HUES6 (cell line): ENCODE measurements at regions not wholly inside any gene's neighbourhood (a gene's known extent, or its start where the extent isn't known, plus 50 kb on each side); places are given as distances from the start of the nearest gene placed in this dataset.
A peak's percentile ranks its signal among the peaks of the same experiment; 100 is the strongest.

Experiments
- H3K27ac ChIP-seq: 2 replicates; pipeline ENCODE4 v1.7.0; 2013; ENCODE audit warnings: low read depth, mild to moderate bottlenecking, low read length, inconsistent platforms
- H3K27me3 ChIP-seq: 2 replicates; pipeline ENCODE4 v1.6.1; 2013; ENCODE audit warnings: low read length; ENCODE audit not compliant: control insufficient read depth, insufficient read depth
- H3K36me3 ChIP-seq: 2 replicates; pipeline ENCODE4 v1.6.1; 2013; ENCODE audit warnings: low read length; ENCODE audit not compliant: control insufficient read depth, insufficient read depth
- H3K4me1 ChIP-seq: 2 replicates; pipeline ENCODE4 v1.6.1; 2013; ENCODE audit warnings: low read length; ENCODE audit not compliant: control insufficient read depth, insufficient read depth
- H3K4me3 ChIP-seq: 2 replicates; pipeline ENCODE4 v1.5.1; 2013; ENCODE audit warnings: low read depth, low read length
- H3K9ac ChIP-seq: one replicate; pipeline ENCODE4 v1.6.1; 2013; ENCODE audit warnings: mild to moderate bottlenecking, low read length
- H3K9me3 ChIP-seq: 2 replicates; pipeline ENCODE4 v1.6.1; 2013; ENCODE audit warnings: low read depth, low read length; ENCODE audit not compliant: control insufficient read depth, insufficient read depth

DNA sequence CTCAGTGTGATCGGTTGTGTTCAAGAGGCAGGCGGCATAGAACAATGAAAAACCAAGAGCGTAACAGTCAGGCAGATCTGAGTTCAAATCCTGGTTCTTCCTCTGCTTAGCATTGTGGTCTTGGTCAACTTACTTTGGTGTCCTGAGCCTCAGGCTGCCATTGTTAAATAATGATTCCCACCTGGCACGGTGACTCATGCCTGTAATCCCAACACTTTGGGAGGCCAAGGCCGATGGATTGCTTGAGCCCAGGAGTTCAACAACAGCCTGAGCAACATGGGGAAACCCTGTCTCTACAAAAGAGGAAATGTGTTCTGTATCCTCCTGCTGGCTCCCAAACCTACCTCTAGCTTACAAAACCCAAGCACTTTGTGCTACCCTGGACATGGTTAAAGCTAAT, 129.0 kb upstream of the STX18 start:
- Histone ChIP-seq H3K36me3 (no peaks in the 10 kb centered on the region), H3K9me3 (no peaks in the 10 kb centered on the region), H3K9ac (peak overlapping the region; percentile 28), H3K27ac (no peak overlapping the region; the same call in 1 of the 2 replicates), H3K4me1 (peaks cover 60% of the 10 kb centered on the region), H3K4me3 (no peak overlapping the region), H3K27me3 (no peaks in the 10 kb centered on the region)

DNA sequence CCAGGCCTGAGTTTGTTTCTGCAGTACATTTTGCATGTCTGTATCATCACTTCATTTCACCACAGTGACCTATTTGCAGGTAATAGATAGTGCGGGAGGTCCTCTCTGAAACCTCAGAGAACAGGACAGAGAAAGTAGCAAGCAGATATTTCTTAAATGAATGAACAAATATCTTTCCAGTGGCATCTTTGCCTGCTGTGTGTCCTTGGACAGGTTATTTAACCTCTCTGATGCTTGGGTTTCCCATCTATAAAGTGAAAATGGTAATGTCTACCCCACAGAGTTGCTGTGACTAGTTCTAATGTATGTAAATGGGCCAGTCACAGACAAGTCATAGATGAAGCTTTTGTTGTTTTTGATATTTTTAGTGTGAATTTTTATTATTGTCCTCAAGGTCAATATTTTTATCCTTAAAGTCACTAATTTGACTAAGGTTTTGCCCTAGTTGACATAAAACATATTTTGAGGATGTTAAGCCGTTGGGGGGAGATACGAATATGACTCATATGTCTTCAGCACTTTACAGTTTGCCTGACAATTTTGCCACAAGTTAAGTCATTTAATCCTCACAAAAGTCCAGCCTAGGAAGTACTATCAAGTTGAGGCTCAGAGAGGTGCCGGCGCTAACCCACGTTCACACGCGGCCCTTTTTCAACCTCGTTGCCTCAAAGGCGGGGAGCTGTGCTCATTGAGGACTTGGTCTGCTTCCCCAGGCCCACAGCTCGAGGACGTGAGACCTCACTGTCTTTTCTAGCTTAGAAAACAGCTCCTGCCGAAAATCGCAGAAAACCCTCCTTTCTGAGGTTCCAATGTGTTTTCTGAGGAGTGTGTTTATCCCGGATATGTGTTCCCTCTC, 126.7 kb upstream of the STX18 start:
- Histone ChIP-seq H3K4me3 (peak overlapping the region; percentile 47), H3K9ac (peak overlapping the region; percentile 82), H3K36me3 (no peaks in the 10 kb centered on the region), H3K4me1 (peaks cover 70% of the 10 kb centered on the region), H3K27me3 (no peaks in the 10 kb centered on the region), H3K9me3 (no peaks in the 10 kb centered on the region), H3K27ac (peak overlapping the region; percentile 94; the same call in 1 of the 2 replicates)

DNA sequence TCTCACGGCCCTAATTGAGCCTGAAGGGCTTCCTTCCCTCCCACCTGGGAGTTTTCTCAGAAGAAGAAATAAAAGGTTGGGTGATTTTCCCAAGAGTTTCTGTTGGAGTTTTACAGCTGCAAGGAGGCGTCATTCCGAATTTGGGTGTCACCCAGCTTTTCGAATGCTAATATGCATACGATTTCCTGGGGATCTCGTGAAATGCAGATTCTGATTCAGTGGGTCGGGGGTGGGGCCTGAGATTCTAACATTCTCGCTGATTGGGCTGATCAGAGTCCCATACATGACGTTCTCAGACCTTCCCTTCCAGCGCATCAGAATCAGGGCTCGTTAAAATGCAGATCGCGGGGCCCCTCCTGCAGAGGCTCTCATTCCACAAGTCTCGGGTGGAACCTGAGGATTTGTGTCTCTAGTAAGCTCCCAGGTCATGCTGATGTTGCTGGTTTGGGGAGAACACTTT, 125.8 kb upstream of the STX18 start:
- H3K36me3 ChIP-seq, result no peaks in the 10 kb centered on the region
- H3K9me3 ChIP-seq, result no peaks in the 10 kb centered on the region
- H3K4me1 ChIP-seq, result peaks cover 64% of the 10 kb centered on the region
- no peaks in the 10 kb centered on the region for H3K27me3 ChIP-seq
- H3K9ac ChIP-seq, result peak overlapping the region; percentile 82
- H3K4me3 ChIP-seq, result peak overlapping the region; percentile 47
- H3K27ac ChIP-seq, result peak overlapping the region; percentile 94

DNA sequence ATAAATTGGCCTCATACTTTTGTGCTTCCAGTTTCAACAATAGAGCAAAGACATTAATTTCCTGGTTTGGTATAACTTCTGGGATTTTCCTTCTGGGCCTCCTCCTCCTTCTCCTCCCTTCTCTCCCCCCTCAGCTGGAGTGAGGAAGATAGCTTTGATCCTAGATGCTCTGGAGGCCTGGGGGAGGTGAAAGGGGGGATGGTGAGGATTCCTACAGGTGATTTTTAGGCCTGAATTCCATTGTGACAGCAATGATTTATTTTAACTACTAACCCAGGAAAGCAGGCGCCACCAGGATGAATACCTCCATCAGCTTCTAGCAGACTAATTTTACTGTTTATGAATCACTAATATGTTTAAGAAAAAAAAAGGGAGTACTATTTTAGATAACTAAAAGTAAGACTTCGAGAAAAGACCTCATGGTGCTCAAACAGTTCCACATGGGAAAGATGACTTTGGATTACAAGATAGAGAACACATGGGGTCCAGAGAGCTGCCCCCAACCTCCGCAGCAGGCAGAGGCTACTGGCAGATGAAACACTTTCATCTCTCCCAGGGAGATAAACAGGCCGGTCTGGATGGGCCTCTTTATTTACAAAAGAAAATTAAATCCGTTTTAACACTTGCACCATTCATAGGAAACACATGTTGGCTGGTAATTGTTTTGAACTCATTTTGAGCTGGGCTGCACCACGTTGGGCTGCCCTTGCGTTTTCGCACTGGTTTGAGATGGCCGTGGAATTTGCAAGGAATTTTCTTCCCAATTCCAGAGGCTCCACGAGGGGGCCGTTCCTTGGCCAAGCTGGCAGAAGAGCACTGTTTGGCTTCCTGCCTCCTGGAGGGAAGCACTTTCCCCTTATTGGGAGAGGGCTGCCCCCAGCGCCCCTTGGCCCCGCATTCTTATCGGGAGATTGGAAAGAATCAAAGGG, 125.1 kb upstream of the STX18 start:
- Histone ChIP-seq H3K27ac (peak overlapping the region; percentile 94), H3K4me1 (peaks cover 57% of the 10 kb centered on the region)

DNA sequence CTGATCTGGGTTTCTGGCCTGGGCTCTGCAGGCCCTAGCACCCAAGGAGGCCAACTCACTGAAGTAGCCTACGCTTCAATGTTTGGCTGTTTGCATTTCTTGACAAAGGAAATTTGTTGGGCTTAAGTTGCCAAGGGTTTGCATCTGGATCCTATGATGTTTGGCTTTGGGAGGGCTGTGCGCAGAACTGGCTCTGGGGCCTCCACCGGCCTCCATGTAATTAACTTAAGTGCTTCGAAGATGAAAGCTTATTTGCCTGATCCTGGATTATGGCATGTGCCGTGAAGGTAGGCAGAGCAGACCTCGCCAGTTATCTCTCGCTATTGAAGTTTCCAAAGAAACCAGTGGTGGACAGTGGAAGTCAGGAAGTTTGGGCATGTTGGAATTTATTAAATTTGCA, 124.3 kb upstream of the STX18 start:
- no peaks in the 10 kb centered on the region for H3K27me3 ChIP-seq
- peak overlapping the region; percentile 94; the same call in 1 of the 2 replicates for H3K27ac ChIP-seq
- peak overlapping the region; percentile 82 for H3K9ac ChIP-seq
- H3K4me1 ChIP-seq, result peaks cover 52% of the 10 kb centered on the region
- no peak overlapping the region for H3K4me3 ChIP-seq
- no peaks in the 10 kb centered on the region for H3K36me3 ChIP-seq
- H3K9me3 ChIP-seq, result no peaks in the 10 kb centered on the region

More for the DNA sequence above, 125.1 kb upstream of the STX18 start:
- Histone ChIP-seq H3K36me3 (no peaks in the 10 kb centered on the region), H3K9me3 (no peaks in the 10 kb centered on the region), H3K9ac (peak overlapping the region; percentile 82), H3K27me3 (no peaks in the 10 kb centered on the region), H3K4me3 (peak overlapping the region; percentile 47)

DNA sequence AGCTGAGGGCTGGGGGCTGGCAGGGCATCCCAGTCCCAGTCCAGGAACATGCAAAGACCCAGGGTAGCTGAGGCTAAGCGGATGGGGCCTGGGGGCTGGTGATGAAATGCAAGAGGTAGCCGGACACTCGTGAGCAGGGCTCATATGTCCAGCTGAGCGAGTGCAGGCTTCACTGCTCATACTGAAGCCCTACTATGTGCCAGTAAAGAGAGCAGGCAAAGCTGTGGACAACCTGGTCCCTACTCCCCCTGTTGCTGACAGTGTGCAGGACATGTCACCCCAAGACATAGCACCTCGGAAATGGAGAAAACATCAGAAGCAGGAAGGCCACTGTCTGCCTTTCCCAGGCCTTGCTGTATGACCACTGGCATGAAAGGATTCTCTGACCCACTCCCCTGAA, 122.4 kb upstream of the STX18 start:
- Histone ChIP-seq H3K9ac (no peak overlapping the region), H3K36me3 (no peaks in the 10 kb centered on the region), H3K9me3 (no peaks in the 10 kb centered on the region), H3K27ac (no peak overlapping the region), H3K4me3 (no peak overlapping the region), H3K4me1 (peaks cover 50% of the 10 kb centered on the region), H3K27me3 (no peaks in the 10 kb centered on the region)

DNA sequence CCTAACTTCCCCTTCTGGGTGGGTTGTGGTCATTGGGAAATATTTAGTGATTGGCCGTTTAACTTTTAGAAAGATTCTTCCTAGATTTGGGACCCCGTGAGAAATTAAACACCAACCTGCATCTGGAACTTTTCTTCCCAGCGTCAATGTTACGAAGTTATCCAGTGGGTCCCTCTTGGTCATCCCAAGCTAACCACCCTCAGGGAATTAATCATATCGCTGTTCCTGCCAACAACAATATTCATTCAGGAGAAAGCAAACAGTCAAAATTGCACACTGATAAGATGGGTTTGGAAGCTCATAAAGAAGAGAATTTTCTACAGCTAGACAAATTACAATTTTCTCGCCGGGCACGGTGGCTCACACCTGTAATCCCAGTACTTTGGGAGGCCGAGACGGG, 121.2 kb upstream of the STX18 start:
- no peak overlapping the region for H3K4me3 ChIP-seq
- H3K36me3 ChIP-seq, result no peaks in the 10 kb centered on the region
- H3K9ac ChIP-seq, result no peak overlapping the region

DNA sequence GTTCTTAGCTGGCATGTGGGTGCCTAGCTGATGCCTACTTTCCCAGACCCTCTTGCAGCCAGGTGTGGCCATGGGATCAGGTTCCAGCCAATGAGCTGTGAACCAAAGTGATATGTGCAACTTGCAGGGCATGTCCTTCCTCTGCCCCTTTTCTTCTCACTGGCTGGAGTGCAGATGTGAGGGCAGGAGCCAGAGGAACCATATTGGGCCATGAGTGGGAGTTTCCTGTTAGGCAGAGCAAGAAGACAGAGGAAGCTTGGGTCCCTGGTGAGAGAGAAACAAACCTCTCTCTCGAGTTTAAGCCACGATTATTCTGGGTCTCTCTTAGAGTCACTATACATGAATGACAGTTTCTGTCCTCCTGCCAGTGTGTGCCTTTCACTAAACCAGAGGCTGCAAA, 120.4 kb upstream of the STX18 start:
- Histone ChIP-seq H3K4me1 (peaks cover 33% of the 10 kb centered on the region), H3K9ac (no peak overlapping the region), H3K27me3 (no peaks in the 10 kb centered on the region), H3K36me3 (no peaks in the 10 kb centered on the region), H3K4me3 (no peak overlapping the region), H3K27ac (no peak overlapping the region), H3K9me3 (0 out of 2 replicates have a peak, but pooled peaks cover 3% of the 10 kb centered on the region)

More for the DNA sequence above, 121.2 kb upstream of the STX18 start:
- H3K4me1 ChIP-seq, result peaks cover 40% of the 10 kb centered on the region
- H3K27ac ChIP-seq, result no peak overlapping the region
- no peaks in the 10 kb centered on the region for H3K27me3 ChIP-seq
- 0 out of 2 replicates have a peak, but pooled peaks cover 3% of the 10 kb centered on the region for H3K9me3 ChIP-seq

DNA sequence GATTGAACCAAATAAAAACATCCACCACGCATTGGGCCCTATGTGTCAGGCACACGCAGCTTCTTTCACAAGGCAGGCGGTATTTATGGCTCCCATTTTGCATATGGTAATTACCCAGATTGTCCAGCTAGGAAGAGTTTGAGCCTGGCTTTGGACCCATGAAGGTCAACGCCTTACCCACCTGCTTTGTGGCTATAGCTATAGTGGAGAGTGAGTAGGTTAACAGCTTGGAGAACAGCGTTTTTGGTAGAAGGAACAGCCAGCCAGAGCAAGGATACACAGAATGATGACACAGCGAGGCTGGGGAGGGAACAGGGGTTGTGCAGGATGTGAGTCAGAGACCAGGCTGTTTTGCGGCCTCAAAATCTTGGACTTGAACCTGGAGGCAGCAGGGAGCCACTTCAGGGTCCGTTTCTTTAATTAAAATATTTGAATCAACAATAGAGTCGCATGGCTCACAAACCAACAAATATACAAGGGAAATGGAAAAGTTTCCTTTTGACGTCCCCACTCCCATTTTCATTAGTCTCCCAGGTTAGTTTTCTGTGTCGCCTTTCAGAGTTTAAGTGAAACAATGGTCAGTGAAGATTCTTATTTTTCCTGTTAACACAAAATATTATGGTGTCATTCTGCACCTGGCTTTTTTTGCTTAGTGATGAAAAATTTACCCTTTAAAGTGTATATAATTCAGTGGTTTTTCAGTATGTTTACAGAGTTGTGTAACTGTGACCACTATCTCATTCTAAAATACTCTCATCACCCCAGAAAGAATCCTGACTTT, 118.2 kb upstream of the STX18 start:
- Histone ChIP-seq H3K27ac (no peak overlapping the region; the same call in 1 of the 2 replicates), H3K36me3 (no peaks in the 10 kb centered on the region), H3K4me1 (peaks cover 12% of the 10 kb centered on the region; the same call in 1 of the 2 replicates), H3K9me3 (0 out of 2 replicates have a peak, but pooled peaks cover 3% of the 10 kb centered on the region), H3K9ac (no peak overlapping the region), H3K27me3 (no peaks in the 10 kb centered on the region), H3K4me3 (no peak overlapping the region)

DNA sequence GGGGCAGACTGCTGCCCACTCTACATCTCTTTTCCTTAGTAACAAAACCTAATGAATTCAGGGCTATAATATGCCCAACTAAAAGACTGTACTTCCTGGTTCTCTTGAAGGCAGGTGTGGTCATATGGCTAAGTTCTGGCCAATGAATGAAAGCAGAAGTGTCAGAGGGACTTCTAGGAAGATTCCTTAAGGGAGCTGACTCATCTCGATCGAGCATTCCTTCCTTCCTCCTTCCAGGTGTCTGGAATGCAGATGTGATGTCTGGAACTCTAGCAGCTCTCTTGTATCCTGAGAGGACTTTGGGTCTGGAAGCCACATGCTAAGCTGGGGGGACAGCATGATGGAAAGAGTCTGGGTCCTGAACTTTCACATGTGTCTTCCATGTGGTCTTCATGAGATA, 116.2 kb upstream of the STX18 start:
- Histone ChIP-seq H3K27me3 (no peaks in the 10 kb centered on the region), H3K4me3 (no peak overlapping the region), H3K9ac (no peak overlapping the region), H3K27ac (no peak overlapping the region), H3K4me1 (peaks cover 13% of the 10 kb centered on the region; the same call in 1 of the 2 replicates), H3K36me3 (no peaks in the 10 kb centered on the region), H3K9me3 (0 out of 2 replicates have a peak, but pooled peaks cover 3% of the 10 kb centered on the region)
